ENCODE measurements at regions not wholly inside any gene's neighbourhood (a gene's known extent, or its start where the extent isn't known, plus 50 kb on each side); places are given as distances from the start of the nearest gene placed in this dataset.

GRCh38 chr6:30263734-30264133, 50.5 kb upstream of the TRIM26 start:
- Histone ChIP-seq H3K4me1 (ENCODE audit: insufficient read depth) (peaks cover 20% of the 10 kb centered on the region), H3K4me2 (ENCODE audit: unreplicated experiment) (no peak overlapping the region), H3K36me3 (ENCODE audit: low read depth) (no peaks in the 10 kb centered on the region; the same call in 1 of the 2 replicates), H4K20me1 (ENCODE audit: insufficient read depth) (no peaks in the 10 kb centered on the region), H3K4me3 (no peak overlapping the region), H3K27me3 (replicated peaks; ENCODE audit: insufficient read depth) (no peaks in the 10 kb centered on the region), H3F3A (ENCODE audit: insufficient read depth) (peaks cover 6% of the 10 kb centered on the region; the same call in 1 of the 2 replicates), H3K9me2 (ENCODE audit: insufficient read depth) (no peaks in the 10 kb centered on the region), H3K9me3 (ENCODE audit: low read depth) (no peaks in the 10 kb centered on the region), H3K9ac (no peak overlapping the region), H3K79me2 (ENCODE audit: insufficient read depth) (no peaks in the 10 kb centered on the region), H2AFZ (no peak overlapping the region), H3K27ac (peak overlapping the region; percentile 37; the same call in 1 of the 2 replicates)
- in situ Hi-C loops (cut with MboI), result no loop called here
- DNase-seq, result peak; percentile 68
- WGBS, 2 experiments (ENCODE audit: low coverage in 1 of 2, low lambda C conversion rate in 2 of 2, missing lambda C conversion rate in 2 of 2), result 62 to 64% methylated on average over 5 of the region's 5 CpGs
- TF ChIP-seq EZH2 (IDR thresholded peaks at IDR 0.05; ENCODE audit: insufficient read depth, poor library complexity, severe bottlenecking) (no peak), EZH2phosphoT487 (IDR thresholded peaks at IDR 0.05; ENCODE audit: insufficient read depth, low read depth) (no peak)
